ENCODE measurements at regions not wholly inside any gene's neighbourhood (a gene's known extent, or its start where the extent isn't known, plus 50 kb on each side); places are given as distances from the start of the nearest gene placed in this dataset.

- no peak for TF ChIP-seq REST (IDR thresholded peaks at IDR 0.05; ENCODE audit: insufficient read depth in 1 of 2, low read depth in 2 of 2, low read length in 2 of 2)
- TF ChIP-seq POLR2AphosphoS5 (IDR thresholded peaks at IDR 0.05; ENCODE audit: low read depth, low read length): no peak
- no peak for TF ChIP-seq FOXP2 (optimal IDR thresholded peaks at IDR 0.05; ENCODE audit: borderline replicate concordance, extremely low read depth, extremely low read length, insufficient read depth)
- no peak for TF ChIP-seq TAF1 (IDR thresholded peaks at IDR 0.05; ENCODE audit: borderline replicate concordance, insufficient read depth, low read length)
Observed at GRCh38 chr6:67459556-67459955, 1175.5 kb upstream of the ADGRB3 start.
